Right ventricle myocardium superior (tissue), 1 donor: ENCODE measurements at regions not wholly inside any gene's neighbourhood (a gene's known extent, or its start where the extent isn't known, plus 50 kb on each side); places are given as distances from the start of the nearest gene placed in this dataset.
"Not testable (repeated sequence)": the region's sequence is repeated elsewhere in the genome, so short reads cannot be mapped to it uniquely, and the experiment has no call there.

ENCODE experiments used
- ATAC-seq: fragments of 200-7000 bp; cut with Tn5 transposase; one replicate; pipeline ENCODE4 v1.9.1; 2020; ENCODE audit warnings: mild to moderate bottlenecking; ENCODE audit not compliant: poor library complexity
- DNase-seq: peaks from one replicate; pipeline ENCODE4 v3.0.0-alpha.2; 2020
- intact Hi-C: fragments of 100-400 bp; cut with DNase I; formaldehyde crosslinking; loops from one replicate; pipeline ENCODE4 v1.11.2; 2022
- donor health status: DM: no; HTN: yes; CAD: no; lungs with severe emphysema.

- peak; percentile 85 for ATAC-seq
- DNase-seq, intact Hi-C loops: not testable (repeated sequence)
Observed at GRCh38 chr16:32740766-32741499, 65.0 kb upstream of the TP53TG3 start.
